Activated CD4-positive, alpha-beta T cell treated with anti-CD3 and anti-CD28 coated beads for 36 hours (primary cell): ENCODE measurements at regions not wholly inside any gene's neighbourhood (a gene's known extent, or its start where the extent isn't known, plus 50 kb on each side); places are given as distances from the start of the nearest gene placed in this dataset.

Experiments used
- ATAC-seq: fragments of 200-7000 bp; cut with Tn5 transposase; one replicate; pipeline ENCODE4 v1.10.0; 2021; ENCODE audit warnings: mild to moderate bottlenecking, moderate library complexity
- CTCF ChIA-PET: fragments of 350-600 bp; sonication (Branson Sonifier 250); formaldehyde crosslinking; loops from one replicate; lab custom pipeline; 2021; ENCODE audit warnings: antibody characterized with exemption; lab: Charles Lee
- POLR2A ChIA-PET: fragments of 350-600 bp; sonication (Branson Sonifier 250); formaldehyde crosslinking; loops from one replicate; lab custom pipeline; 2021; ENCODE audit warnings: antibody characterized with exemption, inconsistent platforms; lab: Charles Lee
- DNase-seq: peaks from one replicate; pipeline ENCODE4 v3.0.0-alpha.2; 2020
- H3K27ac Mint-ChIP-seq: one replicate; pipeline ENCODE4 v1.8.0; 2021; ENCODE audit warnings: mixed read lengths
- H3K27me3 Mint-ChIP-seq: one replicate; pipeline ENCODE4 v1.8.0; 2021; ENCODE audit warnings: mixed read lengths
- H3K36me3 Mint-ChIP-seq: one replicate; pipeline ENCODE4 v1.8.0; 2021; ENCODE audit warnings: low read depth, mixed read lengths
- H3K4me1 Mint-ChIP-seq: one replicate; pipeline ENCODE4 v1.8.0; 2021; ENCODE audit warnings: mixed read lengths
- H3K4me3 Mint-ChIP-seq: one replicate; pipeline ENCODE4 v1.8.0; 2021; ENCODE audit warnings: mild to moderate bottlenecking, moderate library complexity, mixed read lengths
- H3K9me3 Mint-ChIP-seq: one replicate; pipeline ENCODE4 v1.8.0; 2021; ENCODE audit warnings: low read depth, mixed read lengths
- intact Hi-C, 2 experiments: fragments of 100-400 bp; cut with DNase I in 1 of 2; cut with micrococcal nuclease in 1 of 2; formaldehyde crosslinking; loops; one replicate each; pipeline versions ENCODE4 v1.14.2 to v1.15.1; 2022 to 2024; cut with DNase I, micrococcal nuclease

DNA sequence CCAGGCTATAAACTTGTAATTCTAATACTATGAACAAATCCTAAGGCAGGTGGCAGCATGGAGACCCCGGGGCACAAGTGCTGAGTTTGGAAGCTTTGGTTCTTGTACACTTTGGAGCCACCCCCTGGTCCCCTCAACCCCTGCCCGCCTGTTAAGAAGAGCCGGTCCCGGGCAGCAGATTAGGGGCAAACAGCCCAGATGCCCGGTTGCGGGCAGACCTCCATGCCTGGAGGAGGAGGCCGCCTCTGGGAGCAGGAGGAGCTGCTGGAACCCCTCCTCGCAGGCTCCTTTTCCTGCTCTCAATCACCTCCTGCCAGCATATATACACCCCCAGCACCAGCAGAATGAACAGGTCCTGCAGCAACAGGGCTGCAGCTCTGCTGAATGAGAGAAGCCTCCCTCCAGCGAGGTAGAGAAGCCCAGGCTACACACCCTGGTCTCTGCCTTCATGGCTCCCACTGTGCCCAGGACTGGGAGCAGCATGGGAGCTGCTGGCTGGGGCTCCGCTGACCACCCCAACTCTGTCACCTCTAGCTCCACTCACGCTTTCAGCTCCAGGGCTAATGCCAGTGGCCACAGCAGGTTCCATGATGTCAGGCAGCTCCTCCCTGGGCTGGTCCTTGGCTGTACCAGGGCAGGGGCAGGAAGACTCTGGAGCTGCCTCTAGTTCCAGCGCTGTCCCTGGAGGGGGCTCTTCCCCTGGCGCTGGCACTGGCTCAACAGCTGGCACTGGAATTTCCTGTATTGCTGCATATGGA lies 1713.5 kb upstream of the ACO1 start:
- no peaks in the 10 kb centered on the region for H3K9me3 Mint-ChIP-seq
- no peaks in the 10 kb centered on the region for H3K27me3 Mint-ChIP-seq
- ChIA-PET CTCF (no interaction called here), POLR2A (no interaction called here)
- intact Hi-C loops, result no loop called here
- H3K27ac Mint-ChIP-seq, result no peak overlapping the region
- no peaks in the 10 kb centered on the region for H3K36me3 Mint-ChIP-seq
- no peaks in the 10 kb centered on the region for H3K4me1 Mint-ChIP-seq
- no peak overlapping the region for H3K4me3 Mint-ChIP-seq
- ATAC-seq, result no peak
- DNase-seq, result no peak

- ChIA-PET CTCF (no interaction called here), POLR2A (no interaction called here)
- ATAC-seq (no peak), DNase-seq (no peak)
- H3K9me3 Mint-ChIP-seq, result no peaks in the 10 kb centered on the region
- no peaks in the 10 kb centered on the region for H3K27me3 Mint-ChIP-seq
- H3K4me1 Mint-ChIP-seq, result no peaks in the 10 kb centered on the region
- intact Hi-C loops, result no loop called here
- H3K36me3 Mint-ChIP-seq, result no peaks in the 10 kb centered on the region
- H3K27ac Mint-ChIP-seq, result no peak overlapping the region
- no peak overlapping the region for H3K4me3 Mint-ChIP-seq
These were observed 1711.3 kb upstream of the ACO1 start for GRCh38 chr9:30673132-30673531.

- ChIA-PET POLR2A (no interaction called here), CTCF (no interaction called here)
- Mint-ChIP-seq H3K4me1 (no peaks in the 10 kb centered on the region), H3K27me3 (no peaks in the 10 kb centered on the region), H3K9me3 (no peaks in the 10 kb centered on the region), H3K4me3 (no peak overlapping the region), H3K36me3 (no peaks in the 10 kb centered on the region), H3K27ac (no peak overlapping the region)
- intact Hi-C loops, result no loop called here
- DNase-seq (no peak), ATAC-seq (no peak)
These were observed 1707.8 kb upstream of the ACO1 start for GRCh38 chr9:30676651-30677050.

- H3K36me3 Mint-ChIP-seq, result no peaks in the 10 kb centered on the region
- H3K4me1 Mint-ChIP-seq, result no peaks in the 10 kb centered on the region
- H3K27me3 Mint-ChIP-seq, result no peaks in the 10 kb centered on the region
- DNase-seq, result no peak
- POLR2A ChIA-PET, result no interaction called here
- ATAC-seq, result no peak
- no peak overlapping the region for H3K4me3 Mint-ChIP-seq
- CTCF ChIA-PET, result no interaction called here
- intact Hi-C loops, result no loop called here
- H3K27ac Mint-ChIP-seq, result no peak overlapping the region
- H3K9me3 Mint-ChIP-seq, result no peaks in the 10 kb centered on the region
These were observed 1707.2 kb upstream of the ACO1 start for GRCh38 chr9:30677221-30677620.

DNA sequence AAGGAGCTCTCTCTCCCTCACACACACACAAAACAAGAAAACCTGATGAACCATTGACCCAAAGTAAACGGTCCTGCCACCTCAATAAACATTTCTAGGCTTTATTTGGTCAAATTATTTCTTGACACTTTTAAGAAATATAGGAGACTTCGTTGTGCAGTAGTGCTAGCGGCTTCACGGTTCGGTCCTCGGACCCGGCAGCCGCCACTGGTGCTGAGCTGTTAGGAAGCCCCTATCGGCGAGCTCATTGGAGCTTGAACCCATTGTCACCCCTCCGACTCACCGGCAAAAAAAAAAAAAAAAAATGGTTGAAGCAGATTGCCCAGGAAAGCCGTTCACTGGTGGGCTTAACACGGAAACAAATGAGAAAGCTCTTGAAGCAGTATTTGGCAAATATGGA lies 1695.6 kb upstream of the ACO1 start:
- CTCF ChIA-PET, result no interaction called here
- ATAC-seq, result no peak
- no peaks in the 10 kb centered on the region for H3K36me3 Mint-ChIP-seq

GRCh38 chr9:30697958-30698357 lies 1686.5 kb upstream of the ACO1 start:
- Mint-ChIP-seq H3K36me3 (no peaks in the 10 kb centered on the region), H3K4me1 (no peaks in the 10 kb centered on the region), H3K9me3 (no peaks in the 10 kb centered on the region), H3K27ac (no peak overlapping the region), H3K4me3 (no peak overlapping the region), H3K27me3 (no peaks in the 10 kb centered on the region)
- ATAC-seq, result no peak
- ChIA-PET POLR2A (no interaction called here), CTCF (no interaction called here)
- intact Hi-C loops, result no loop called here
- DNase-seq, result no peak

More for the DNA sequence above, 1695.6 kb upstream of the ACO1 start:
- Mint-ChIP-seq H3K27ac (no peak overlapping the region), H3K4me3 (no peak overlapping the region), H3K9me3 (no peaks in the 10 kb centered on the region), H3K27me3 (no peaks in the 10 kb centered on the region), H3K4me1 (no peaks in the 10 kb centered on the region)
- POLR2A ChIA-PET, result no interaction called here
- DNase-seq, result no peak
- intact Hi-C loops, result loop anchor here in 1 of 2 experiments (10.0 kb wide), 1 partner anchor 56 kb away; no protein-coding TSS in a partner anchor

DNA sequence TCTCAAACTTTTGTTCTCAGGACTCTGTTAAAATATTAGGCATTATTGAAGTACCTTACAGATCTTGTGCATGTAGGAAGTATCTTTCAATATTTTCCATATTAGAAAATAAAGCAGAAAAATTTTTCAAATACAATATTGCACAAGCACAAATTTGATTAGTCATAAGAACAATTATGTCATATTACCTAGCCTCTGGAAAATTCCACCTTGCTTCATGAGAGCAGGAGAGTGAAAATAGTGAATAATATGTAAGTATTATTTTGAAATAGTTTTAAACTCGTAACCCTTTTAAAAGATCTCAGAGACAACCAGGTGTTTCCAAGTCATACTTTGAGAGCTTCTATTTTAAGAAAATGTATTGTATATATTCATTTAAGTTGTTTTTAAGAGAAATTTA lies 1672.9 kb upstream of the ACO1 start:
- Mint-ChIP-seq H3K36me3 (no peaks in the 10 kb centered on the region), H3K9me3 (no peaks in the 10 kb centered on the region), H3K4me1 (no peaks in the 10 kb centered on the region), H3K4me3 (no peak overlapping the region), H3K27me3 (no peaks in the 10 kb centered on the region), H3K27ac (no peak overlapping the region)
- DNase-seq (no peak), ATAC-seq (no peak)
- POLR2A ChIA-PET, result no interaction called here
- CTCF ChIA-PET, result no interaction called here
- intact Hi-C loops, result no loop called here

GRCh38 chr9:30713243-30713642 lies 1671.2 kb upstream of the ACO1 start:
- ChIA-PET CTCF (no interaction called here), POLR2A (no interaction called here)
- DNase-seq (no peak), ATAC-seq (no peak)
- intact Hi-C loops, result no loop called here
- Mint-ChIP-seq H3K9me3 (no peaks in the 10 kb centered on the region), H3K4me1 (no peaks in the 10 kb centered on the region), H3K36me3 (no peaks in the 10 kb centered on the region), H3K4me3 (no peak overlapping the region), H3K27ac (no peak overlapping the region), H3K27me3 (no peaks in the 10 kb centered on the region)

- Mint-ChIP-seq H3K27me3 (no peaks in the 10 kb centered on the region), H3K4me1 (no peaks in the 10 kb centered on the region), H3K36me3 (no peaks in the 10 kb centered on the region), H3K4me3 (no peak overlapping the region), H3K27ac (no peak overlapping the region), H3K9me3 (no peaks in the 10 kb centered on the region)
- POLR2A ChIA-PET, result no interaction called here
- DNase-seq, result no peak
- CTCF ChIA-PET, result no interaction called here
- intact Hi-C loops, result no loop called here
- ATAC-seq, result no peak
These were observed 1670.1 kb upstream of the ACO1 start for GRCh38 chr9:30714389-30714788.

GRCh38 chr9:30718483-30718882 lies 1666.0 kb upstream of the ACO1 start:
- Mint-ChIP-seq H3K36me3 (no peaks in the 10 kb centered on the region), H3K27ac (no peak overlapping the region), H3K9me3 (no peaks in the 10 kb centered on the region), H3K4me1 (no peaks in the 10 kb centered on the region), H3K4me3 (no peak overlapping the region), H3K27me3 (no peaks in the 10 kb centered on the region)
- ChIA-PET POLR2A (no interaction called here), CTCF (no interaction called here)
- ATAC-seq, result no peak
- intact Hi-C loops, result no loop called here
- no peak for DNase-seq

GRCh38 chr9:30722065-30722464 lies 1662.4 kb upstream of the ACO1 start:
- POLR2A ChIA-PET, result no interaction called here
- no peaks in the 10 kb centered on the region for H3K36me3 Mint-ChIP-seq
- no peak for ATAC-seq

GRCh38 chr9:30723656-30724055 lies 1660.8 kb upstream of the ACO1 start:
- ATAC-seq, result no peak
- Mint-ChIP-seq H3K27ac (no peak overlapping the region), H3K4me1 (no peaks in the 10 kb centered on the region), H3K36me3 (no peaks in the 10 kb centered on the region), H3K9me3 (peaks cover 2% of the 10 kb centered on the region), H3K4me3 (no peak overlapping the region), H3K27me3 (no peaks in the 10 kb centered on the region)
- no peak for DNase-seq
- ChIA-PET CTCF (interaction anchor here (0.6 kb wide), 1 partner anchor 611 kb away, joined by 3 read pairs; no protein-coding TSS in a partner anchor), POLR2A (no interaction called here)
- intact Hi-C loops, result no loop called here

More at GRCh38 chr9:30722065-30722464, 1662.4 kb upstream of the ACO1 start:
- no peak overlapping the region for H3K4me3 Mint-ChIP-seq
- intact Hi-C loops, result no loop called here
- DNase-seq, result no peak
- no peaks in the 10 kb centered on the region for H3K27me3 Mint-ChIP-seq
- CTCF ChIA-PET, result no interaction called here
- H3K9me3 Mint-ChIP-seq, result no peaks in the 10 kb centered on the region
- no peak overlapping the region for H3K27ac Mint-ChIP-seq
- no peaks in the 10 kb centered on the region for H3K4me1 Mint-ChIP-seq
